ENCODE measurements at regions not wholly inside any gene's neighbourhood (a gene's known extent, or its start where the extent isn't known, plus 50 kb on each side); places are given as distances from the start of the nearest gene placed in this dataset.

DNA sequence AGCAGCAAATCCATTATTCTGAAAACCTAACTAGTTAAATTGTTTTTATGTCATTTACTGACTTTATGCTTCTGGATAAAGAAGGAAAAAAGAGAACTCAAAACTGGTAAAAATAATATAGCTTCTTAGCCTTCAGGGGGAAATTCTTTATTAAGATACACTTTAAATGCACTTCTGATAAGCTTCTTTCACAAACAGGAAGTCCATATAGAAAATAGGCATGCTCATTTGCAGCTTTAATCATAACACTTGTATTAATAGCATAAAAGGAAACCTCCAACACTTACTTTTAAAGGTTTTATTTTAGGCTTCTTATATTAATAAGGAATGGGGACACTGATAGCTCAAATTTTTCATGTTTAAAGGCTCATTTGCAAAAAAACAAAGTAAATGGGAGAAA is 538.0 kb upstream of the SLC35B3 start:
- Histone ChIP-seq H3K27me3 (ENCODE audit: control insufficient read depth in 3 of 3, insufficient read depth in 3 of 3, low read length in 2 of 3) (no peaks in the 10 kb centered on the region), H3K36me3 (ENCODE audit: control insufficient read depth in 4 of 4, insufficient read depth in 4 of 4, low read length in 4 of 4) (no peaks in the 10 kb centered on the region), H3K4me1 (ENCODE audit: control insufficient read depth in 5 of 5, insufficient read depth in 5 of 5, low read length in 5 of 5) (no peaks in the 10 kb centered on the region), H3K27ac (ENCODE audit: low read depth in 1 of 2, low read length in 1 of 2) (no peak overlapping the region), H3K4me3 (no peak overlapping the region), H3K9ac (ENCODE audit: insufficient read depth in 1 of 2, low read length in 2 of 2) (no peak overlapping the region), H3K9me3 (ENCODE audit: control insufficient read depth in 4 of 4, insufficient read depth in 3 of 4, low read length in 3 of 4) (peaks cover 0 to 3% (median 2%) of the 10 kb centered on the region in 4 donors)
- ATAC-seq (ENCODE audit: insufficient read depth, low FRiP score) (no peak), DNase-seq (no peak)
- TF ChIP-seq, protein P1, sequence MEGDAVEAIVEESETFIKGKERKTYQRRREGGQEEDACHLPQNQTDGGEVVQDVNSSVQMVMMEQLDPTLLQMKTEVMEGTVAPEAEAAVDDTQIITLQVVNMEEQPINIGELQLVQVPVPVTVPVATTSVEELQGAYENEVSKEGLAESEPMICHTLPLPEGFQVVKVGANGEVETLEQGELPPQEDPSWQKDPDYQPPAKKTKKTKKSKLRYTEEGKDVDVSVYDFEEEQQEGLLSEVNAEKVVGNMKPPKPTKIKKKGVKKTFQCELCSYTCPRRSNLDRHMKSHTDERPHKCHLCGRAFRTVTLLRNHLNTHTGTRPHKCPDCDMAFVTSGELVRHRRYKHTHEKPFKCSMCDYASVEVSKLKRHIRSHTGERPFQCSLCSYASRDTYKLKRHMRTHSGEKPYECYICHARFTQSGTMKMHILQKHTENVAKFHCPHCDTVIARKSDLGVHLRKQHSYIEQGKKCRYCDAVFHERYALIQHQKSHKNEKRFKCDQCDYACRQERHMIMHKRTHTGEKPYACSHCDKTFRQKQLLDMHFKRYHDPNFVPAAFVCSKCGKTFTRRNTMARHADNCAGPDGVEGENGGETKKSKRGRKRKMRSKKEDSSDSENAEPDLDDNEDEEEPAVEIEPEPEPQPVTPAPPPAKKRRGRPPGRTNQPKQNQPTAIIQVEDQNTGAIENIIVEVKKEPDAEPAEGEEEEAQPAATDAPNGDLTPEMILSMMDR (IDR thresholded peaks at IDR 0.05; ENCODE audit: control extremely low read depth, extremely low read depth), result no peak

DNA sequence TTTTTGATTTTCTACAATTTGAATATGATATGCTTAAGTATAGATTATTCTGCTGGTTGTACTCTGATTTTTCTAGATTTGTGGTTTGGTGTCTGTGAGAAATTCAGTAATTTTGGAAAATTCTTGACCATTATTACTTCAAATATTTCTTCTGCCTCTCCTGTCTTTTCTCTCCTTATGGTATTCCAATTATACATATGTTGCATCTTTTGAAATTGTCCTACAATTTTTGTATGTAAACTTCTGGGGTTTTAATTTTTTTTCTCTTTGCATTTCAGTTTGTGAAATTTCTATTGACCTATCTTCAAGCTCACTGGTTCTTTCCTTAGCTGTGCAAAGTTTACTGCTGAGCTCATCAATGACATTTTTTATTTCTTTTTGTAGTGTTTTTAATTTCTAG is 534.4 kb upstream of the SLC35B3 start:
- TF ChIP-seq, protein P1 (IDR thresholded peaks at IDR 0.05; ENCODE audit: control extremely low read depth, extremely low read depth), result no peak
- DNase-seq, result no peak

DNA sequence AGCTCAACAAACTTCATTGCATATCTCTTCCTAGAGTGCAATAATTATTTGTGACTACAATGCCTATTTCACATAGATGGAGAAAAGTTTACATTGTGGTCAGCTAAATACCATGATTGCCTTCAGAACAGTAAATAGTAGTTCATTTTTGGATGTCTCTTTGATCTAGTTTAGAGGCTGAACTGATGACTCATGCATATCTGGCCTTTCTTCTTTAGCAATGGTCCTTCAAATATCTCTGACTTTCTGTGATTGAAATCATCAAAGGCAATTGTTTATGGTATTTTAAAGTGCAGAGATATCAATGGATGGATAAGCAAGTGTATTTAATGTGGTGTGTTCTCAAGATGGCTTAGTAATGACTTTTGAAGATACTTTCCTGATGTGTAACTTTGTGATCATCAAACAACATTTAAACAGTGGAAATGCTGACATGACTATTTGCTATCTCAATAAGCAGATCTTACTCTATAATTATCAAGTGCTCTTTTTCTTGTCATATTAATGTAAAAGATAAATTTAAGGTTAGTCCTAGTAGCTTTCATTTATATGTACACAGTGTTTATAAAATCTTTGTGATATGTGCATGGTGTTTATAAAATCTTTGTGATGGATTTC is 523.7 kb upstream of the SLC35B3 start:
- no peak for DNase-seq
- no peak for ATAC-seq (ENCODE audit: insufficient read depth, low FRiP score)
- Histone ChIP-seq H3K4me3 (no peak overlapping the region), H3K27ac (ENCODE audit: low read depth in 1 of 2, low read length in 1 of 2) (no peak overlapping the region), H3K36me3 (ENCODE audit: control insufficient read depth in 4 of 4, insufficient read depth in 4 of 4, low read length in 4 of 4) (no peaks in the 10 kb centered on the region), H3K4me1 (ENCODE audit: control insufficient read depth in 5 of 5, insufficient read depth in 5 of 5, low read length in 5 of 5) (no peaks in the 10 kb centered on the region), H3K9ac (ENCODE audit: insufficient read depth in 1 of 2, low read length in 2 of 2) (no peak overlapping the region), H3K9me3 (ENCODE audit: control insufficient read depth in 4 of 4, insufficient read depth in 3 of 4, low read length in 3 of 4) (no peaks in the 10 kb centered on the region), H3K27me3 (ENCODE audit: control insufficient read depth in 3 of 3, insufficient read depth in 3 of 3, low read length in 2 of 3) (no peaks in the 10 kb centered on the region)
- TF ChIP-seq, protein P1 (IDR thresholded peaks at IDR 0.05; ENCODE audit: control extremely low read depth, extremely low read depth), result no peak

More for the DNA sequence above, 534.4 kb upstream of the SLC35B3 start:
- Histone ChIP-seq H3K27ac (ENCODE audit: low read depth in 1 of 2, low read length in 1 of 2) (no peak overlapping the region), H3K36me3 (ENCODE audit: control insufficient read depth in 4 of 4, insufficient read depth in 4 of 4, low read length in 4 of 4) (no peaks in the 10 kb centered on the region), H3K27me3 (ENCODE audit: control insufficient read depth in 3 of 3, insufficient read depth in 3 of 3, low read length in 2 of 3) (no peaks in the 10 kb centered on the region), H3K4me3 (no peak overlapping the region), H3K4me1 (ENCODE audit: control insufficient read depth in 5 of 5, insufficient read depth in 5 of 5, low read length in 5 of 5) (no peaks in the 10 kb centered on the region), H3K9me3 (ENCODE audit: control insufficient read depth in 4 of 4, insufficient read depth in 3 of 4, low read length in 3 of 4) (peaks cover 0 to 3% (median 2%) of the 10 kb centered on the region in 4 donors), H3K9ac (ENCODE audit: insufficient read depth in 1 of 2, low read length in 2 of 2) (no peak overlapping the region)
- ATAC-seq (ENCODE audit: insufficient read depth, low FRiP score), result no peak

DNA sequence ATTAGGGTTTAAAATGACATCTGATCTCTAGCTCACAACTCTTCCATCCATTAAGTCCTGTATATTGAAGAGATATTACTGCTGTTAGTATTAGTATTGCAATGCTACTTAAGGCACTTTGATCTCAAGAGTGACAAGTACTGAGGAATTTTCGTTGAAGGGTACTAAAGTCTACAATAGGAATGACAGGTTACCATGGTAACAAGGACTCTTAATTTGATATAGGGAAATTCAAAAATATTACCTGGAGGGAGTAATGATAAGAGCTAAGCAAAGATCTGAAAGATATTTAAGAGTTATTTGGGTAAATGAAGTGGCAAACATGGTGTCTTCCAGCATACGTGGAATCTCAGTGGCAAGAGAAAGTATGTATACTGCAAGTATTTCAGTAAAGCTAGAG is 518.0 kb upstream of the SLC35B3 start:
- no peaks in the 10 kb centered on the region for H3K27me3 ChIP-seq (ENCODE audit: control insufficient read depth in 3 of 3, insufficient read depth in 3 of 3, low read length in 2 of 3)
- H3K36me3 ChIP-seq (ENCODE audit: control insufficient read depth in 4 of 4, insufficient read depth in 4 of 4, low read length in 4 of 4), result no peaks in the 10 kb centered on the region
- no peaks in the 10 kb centered on the region for H3K9me3 ChIP-seq (ENCODE audit: control insufficient read depth in 4 of 4, insufficient read depth in 3 of 4, low read length in 3 of 4)
- ATAC-seq (ENCODE audit: insufficient read depth, low FRiP score) (no peak), DNase-seq (peak in 2 of 3 donors; percentile 25 to 58)
- no peak overlapping the region for H3K9ac ChIP-seq (ENCODE audit: insufficient read depth in 1 of 2, low read length in 2 of 2)
- H3K27ac ChIP-seq (ENCODE audit: low read depth in 1 of 2, low read length in 1 of 2), result no peak overlapping the region
- no peak overlapping the region for H3K4me3 ChIP-seq
- 46 to 66% methylated on average over 2 of the region's 2 CpGs for WGBS, 2 donors
- no peaks in the 10 kb centered on the region for H3K4me1 ChIP-seq (ENCODE audit: control insufficient read depth in 5 of 5, insufficient read depth in 5 of 5, low read length in 5 of 5)
- TF ChIP-seq, protein P1 (IDR thresholded peaks at IDR 0.05; ENCODE audit: control extremely low read depth, extremely low read depth), result no peak
